Activated B cell treated with CpG ODN at 0.5 μM for 24 hours (primary cell): ENCODE measurements at regions not wholly inside any gene's neighbourhood (a gene's known extent, or its start where the extent isn't known, plus 50 kb on each side); places are given as distances from the start of the nearest gene placed in this dataset.

Experiments
- ATAC-seq: fragments of 200-7000 bp; cut with Tn5 transposase; one replicate; pipeline ENCODE4 v1.10.0; 2021; ENCODE audit warnings: low read depth, mild to moderate bottlenecking, moderate library complexity
- CTCF ChIA-PET: fragments of 350-600 bp; sonication (Branson Sonifier 250); formaldehyde crosslinking; loops from one replicate; lab custom pipeline; 2021; ENCODE audit warnings: antibody characterized with exemption; lab: Charles Lee
- POLR2A ChIA-PET: fragments of 350-600 bp; sonication (Branson Sonifier 250); formaldehyde crosslinking; loops from one replicate; lab custom pipeline; 2021; ENCODE audit warnings: antibody characterized with exemption; lab: Charles Lee
- DNase-seq: peaks from one replicate; pipeline ENCODE4 v3.0.0; 2022
- H3K27ac Mint-ChIP-seq: one replicate; pipeline ENCODE4 v1.8.0; 2020; ENCODE audit warnings: mixed read lengths
- H3K27me3 Mint-ChIP-seq: one replicate; pipeline ENCODE4 v1.8.0; 2021; ENCODE audit warnings: mixed read lengths
- H3K36me3 Mint-ChIP-seq: one replicate; pipeline ENCODE4 v1.8.0; 2021; ENCODE audit warnings: low read depth, mixed read lengths
- H3K4me1 Mint-ChIP-seq: one replicate; pipeline ENCODE4 v1.8.0; 2021; ENCODE audit warnings: mixed read lengths
- H3K4me3 Mint-ChIP-seq: one replicate; pipeline ENCODE4 v1.8.0; 2020; ENCODE audit warnings: mild to moderate bottlenecking, mixed read lengths
- H3K9me3 Mint-ChIP-seq: one replicate; pipeline ENCODE4 v1.8.0; 2020; ENCODE audit warnings: mixed read lengths
- intact Hi-C: fragments of 100-400 bp; cut with micrococcal nuclease; formaldehyde crosslinking; loops from one replicate; pipeline ENCODE4 v1.15.1; 2024
- TF ChIP-seq, protein P1 (sequence below): fragments of 200-600 bp; IDR thresholded peaks from one replicate; pipeline ENCODE4 v1.8.0; 2022; ENCODE audit warnings: antibody characterized with exemption, mild to moderate bottlenecking

GRCh38 chr9:91073049-91073810, 271.6 kb downstream of the SYK start:
- ChIA-PET POLR2A (no interaction called here), CTCF (no interaction called here)
- DNase-seq (no peak), ATAC-seq (no peak)
- peaks cover 6% of the 10 kb centered on the region for H3K9me3 Mint-ChIP-seq
- no peak overlapping the region for H3K27ac Mint-ChIP-seq
- H3K4me3 Mint-ChIP-seq, result no peak overlapping the region
- intact Hi-C loops, result no loop called here
- TF ChIP-seq, protein P1, sequence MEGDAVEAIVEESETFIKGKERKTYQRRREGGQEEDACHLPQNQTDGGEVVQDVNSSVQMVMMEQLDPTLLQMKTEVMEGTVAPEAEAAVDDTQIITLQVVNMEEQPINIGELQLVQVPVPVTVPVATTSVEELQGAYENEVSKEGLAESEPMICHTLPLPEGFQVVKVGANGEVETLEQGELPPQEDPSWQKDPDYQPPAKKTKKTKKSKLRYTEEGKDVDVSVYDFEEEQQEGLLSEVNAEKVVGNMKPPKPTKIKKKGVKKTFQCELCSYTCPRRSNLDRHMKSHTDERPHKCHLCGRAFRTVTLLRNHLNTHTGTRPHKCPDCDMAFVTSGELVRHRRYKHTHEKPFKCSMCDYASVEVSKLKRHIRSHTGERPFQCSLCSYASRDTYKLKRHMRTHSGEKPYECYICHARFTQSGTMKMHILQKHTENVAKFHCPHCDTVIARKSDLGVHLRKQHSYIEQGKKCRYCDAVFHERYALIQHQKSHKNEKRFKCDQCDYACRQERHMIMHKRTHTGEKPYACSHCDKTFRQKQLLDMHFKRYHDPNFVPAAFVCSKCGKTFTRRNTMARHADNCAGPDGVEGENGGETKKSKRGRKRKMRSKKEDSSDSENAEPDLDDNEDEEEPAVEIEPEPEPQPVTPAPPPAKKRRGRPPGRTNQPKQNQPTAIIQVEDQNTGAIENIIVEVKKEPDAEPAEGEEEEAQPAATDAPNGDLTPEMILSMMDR, result no peak
- H3K4me1 Mint-ChIP-seq, result no peaks in the 10 kb centered on the region
- no peaks in the 10 kb centered on the region for H3K36me3 Mint-ChIP-seq
- no peaks in the 10 kb centered on the region for H3K27me3 Mint-ChIP-seq

- POLR2A ChIA-PET, result no interaction called here
- TF ChIP-seq, protein P1, result no peak
- Mint-ChIP-seq H3K27ac (no peak overlapping the region), H3K4me3 (no peak overlapping the region), H3K27me3 (no peaks in the 10 kb centered on the region), H3K36me3 (no peaks in the 10 kb centered on the region), H3K9me3 (peaks cover 5% of the 10 kb centered on the region), H3K4me1 (no peaks in the 10 kb centered on the region)
- ATAC-seq (no peak), DNase-seq (no peak)
- intact Hi-C loops, result no loop called here
- CTCF ChIA-PET, result no interaction called here
Measured at GRCh38 chr9:91073811-91074771, 272.5 kb downstream of the SYK start.

DNA sequence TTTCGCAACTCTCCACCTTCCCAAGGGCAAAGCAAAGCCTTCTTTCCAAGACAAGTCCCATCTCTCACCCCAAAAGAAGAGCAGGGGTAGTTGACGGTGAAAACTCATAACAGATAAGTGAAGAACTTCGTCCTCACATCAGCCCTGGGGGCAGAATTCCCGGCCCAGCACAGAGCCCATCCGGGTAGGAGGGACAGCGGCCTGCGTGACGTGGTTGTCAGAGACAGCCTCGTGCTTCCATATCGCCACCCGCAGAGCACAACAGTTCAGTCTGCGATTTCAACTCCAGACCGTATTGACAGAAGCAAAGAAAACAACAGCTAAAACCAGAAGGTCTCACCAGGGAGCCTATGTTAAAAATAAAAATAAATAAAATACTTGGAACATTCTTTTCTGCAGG, 273.2 kb downstream of the SYK start:
- CTCF ChIA-PET, result no interaction called here
- H3K4me1 Mint-ChIP-seq, result no peaks in the 10 kb centered on the region
- ATAC-seq (no peak), DNase-seq (no peak)
- TF ChIP-seq, protein P1, result no peak
- no peaks in the 10 kb centered on the region for H3K36me3 Mint-ChIP-seq
- POLR2A ChIA-PET, result no interaction called here
- intact Hi-C loops, result no loop called here
- no peak overlapping the region for H3K4me3 Mint-ChIP-seq
- H3K27me3 Mint-ChIP-seq, result no peaks in the 10 kb centered on the region
- H3K9me3 Mint-ChIP-seq, result no peaks in the 10 kb centered on the region
- H3K27ac Mint-ChIP-seq, result no peak overlapping the region

- intact Hi-C loops, result no loop called here
- POLR2A ChIA-PET, result no interaction called here
- H3K36me3 Mint-ChIP-seq, result no peaks in the 10 kb centered on the region
- H3K9me3 Mint-ChIP-seq, result no peaks in the 10 kb centered on the region
- H3K27me3 Mint-ChIP-seq, result no peaks in the 10 kb centered on the region
- TF ChIP-seq, protein P1, result no peak
- ATAC-seq, result no peak
- no peak overlapping the region for H3K4me3 Mint-ChIP-seq
- DNase-seq, result no peak
- no peak overlapping the region for H3K27ac Mint-ChIP-seq
- H3K4me1 Mint-ChIP-seq, result no peaks in the 10 kb centered on the region
- CTCF ChIA-PET, result no interaction called here
Measured at GRCh38 chr9:91075279-91075678, 273.7 kb downstream of the SYK start.
